ENCODE measurements at regions not wholly inside any gene's neighbourhood (a gene's known extent, or its start where the extent isn't known, plus 50 kb on each side); places are given as distances from the start of the nearest gene placed in this dataset.

- DNase-seq (ENCODE audit: low read depth) = no peak
- TF ChIP-seq CTCF (IDR thresholded peaks at IDR 0.05; ENCODE audit: insufficient read depth, low read depth, low read length, missing control alignments) = no peak
- H3K4me3 ChIP-seq (ENCODE audit: low read length) = no peak overlapping the region
These were observed 60.3 kb downstream of the FOXD1 start for GRCh38 chr5:73388306-73388684.

- no peak for TF ChIP-seq CTCF (IDR thresholded peaks at IDR 0.05; ENCODE audit: insufficient read depth, low read depth, low read length, missing control alignments)
- no peak for DNase-seq (ENCODE audit: low read depth)
- H3K4me3 ChIP-seq (ENCODE audit: low read length) = no peak overlapping the region
These were observed 60.8 kb downstream of the FOXD1 start for GRCh38 chr5:73387601-73388305.

GRCh38 chr5:73387149-73387591 lies 61.4 kb downstream of the FOXD1 start:
- no peak overlapping the region for H3K4me3 ChIP-seq (ENCODE audit: low read length)
- no peak for DNase-seq (ENCODE audit: low read depth)
- no peak for TF ChIP-seq CTCF (IDR thresholded peaks at IDR 0.05; ENCODE audit: insufficient read depth, low read depth, low read length, missing control alignments)

- TF ChIP-seq CTCF (IDR thresholded peaks at IDR 0.05; ENCODE audit: insufficient read depth, low read depth, low read length, missing control alignments) = no peak
- no peak overlapping the region for H3K4me3 ChIP-seq (ENCODE audit: low read length)
- no peak for DNase-seq (ENCODE audit: low read depth)
These were observed 63.7 kb downstream of the FOXD1 start for GRCh38 chr5:73384861-73385260.

GRCh38 chr5:73382401-73382740 lies 66.2 kb downstream of the FOXD1 start:
- no peak for DNase-seq (ENCODE audit: low read depth)
- no peak for TF ChIP-seq CTCF (IDR thresholded peaks at IDR 0.05; ENCODE audit: insufficient read depth, low read depth, low read length, missing control alignments)
- H3K4me3 ChIP-seq (ENCODE audit: low read length) = no peak overlapping the region

GRCh38 chr5:73381590-73382400 lies 66.8 kb downstream of the FOXD1 start:
- H3K4me3 ChIP-seq (ENCODE audit: low read length) = no peak overlapping the region
- no peak for DNase-seq (ENCODE audit: low read depth)
- TF ChIP-seq CTCF (IDR thresholded peaks at IDR 0.05; ENCODE audit: insufficient read depth, low read depth, low read length, missing control alignments) = no peak
